ENCODE measurements at regions not wholly inside any gene's neighbourhood (a gene's known extent, or its start where the extent isn't known, plus 50 kb on each side); places are given as distances from the start of the nearest gene placed in this dataset.

- DNase-seq, result no peak
These were observed 554.9 kb downstream of the TCERG1L start for GRCh38 chr10:130756651-130757050.

GRCh38 chr10:130757271-130757670 is 554.2 kb downstream of the TCERG1L start:
- no peak for DNase-seq

GRCh38 chr10:130757821-130758489 is 553.6 kb downstream of the TCERG1L start:
- DNase-seq, result no peak

- DNase-seq, result no peak
These were observed 553.0 kb downstream of the TCERG1L start for GRCh38 chr10:130758529-130758928.

GRCh38 chr10:130761032-130761575 is 550.4 kb downstream of the TCERG1L start:
- no peak for DNase-seq

- DNase-seq, result no peak
These were observed 549.7 kb downstream of the TCERG1L start for GRCh38 chr10:130761788-130762301.

- no peak for DNase-seq
These were observed 549.0 kb downstream of the TCERG1L start for GRCh38 chr10:130762491-130762890.

- no peak for DNase-seq
These were observed 548.5 kb downstream of the TCERG1L start for GRCh38 chr10:130763071-130763470.

- no peak for DNase-seq
These were observed 548.0 kb downstream of the TCERG1L start for GRCh38 chr10:130763491-130763890.

GRCh38 chr10:130764651-130765050 is 546.9 kb downstream of the TCERG1L start:
- DNase-seq, result no peak

GRCh38 chr10:130766071-130766470 is 545.5 kb downstream of the TCERG1L start:
- DNase-seq, result no peak

GRCh38 chr10:130767116-130767730 is 544.3 kb downstream of the TCERG1L start:
- DNase-seq, result no peak

GRCh38 chr10:130769146-130770017 is 542.1 kb downstream of the TCERG1L start:
- DNase-seq, result no peak

GRCh38 chr10:130770018-130770630 is 541.4 kb downstream of the TCERG1L start:
- DNase-seq, result no peak

GRCh38 chr10:130771491-130771946 is 540.0 kb downstream of the TCERG1L start:
- DNase-seq, result no peak

GRCh38 chr10:130772056-130772455 is 539.5 kb downstream of the TCERG1L start:
- DNase-seq, result no peak

- no peak for DNase-seq
These were observed 538.8 kb downstream of the TCERG1L start for GRCh38 chr10:130772676-130773075.

- DNase-seq, result no peak
These were observed 537.6 kb downstream of the TCERG1L start for GRCh38 chr10:130773941-130774340.

- no peak for DNase-seq
These were observed 536.6 kb downstream of the TCERG1L start for GRCh38 chr10:130774871-130775270.

- no peak for DNase-seq
These were observed 536.2 kb downstream of the TCERG1L start for GRCh38 chr10:130775311-130775710.

- DNase-seq, result no peak
These were observed 534.8 kb downstream of the TCERG1L start for GRCh38 chr10:130776724-130777123.

- no peak for DNase-seq
These were observed 533.9 kb downstream of the TCERG1L start for GRCh38 chr10:130777507-130778165.
